ENCODE measurements at regions not wholly inside any gene's neighbourhood (a gene's known extent, or its start where the extent isn't known, plus 50 kb on each side); places are given as distances from the start of the nearest gene placed in this dataset.

DNA sequence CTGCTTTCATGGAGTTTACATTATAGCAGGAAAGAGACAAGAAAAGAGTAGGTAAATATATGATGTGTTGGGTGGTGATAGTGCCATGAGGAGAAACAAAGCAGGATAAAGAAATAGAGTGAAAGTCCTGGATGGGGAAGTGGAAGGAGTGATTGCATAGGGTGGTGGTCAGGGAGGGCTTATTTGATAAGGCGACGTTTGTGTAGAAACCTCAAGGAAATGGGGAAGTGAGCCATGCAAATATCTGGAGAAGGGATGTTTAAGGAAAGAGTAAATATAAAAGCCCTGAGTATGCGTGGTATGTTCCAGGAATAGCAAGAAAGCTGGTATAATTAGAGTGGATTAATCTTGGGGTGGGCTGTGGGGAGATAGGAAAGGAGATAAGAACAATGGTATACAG, 134.7 kb upstream of the SV2C start:
- FAIRE-seq (no peak), DNase-seq (ENCODE audit: low read depth in 1 of 2, low spot score in 2 of 2) (no peak)
- Histone ChIP-seq H3K23me2 (ENCODE audit: low read depth, low read length) (no peaks in the 10 kb centered on the region; the same call in 1 of the 2 replicates), H4K5ac (ENCODE audit: insufficient read length, low read depth, low read length) (no peak overlapping the region), H3K36me3 (ENCODE audit: control insufficient read depth in 2 of 4, insufficient read depth in 4 of 4, low read length in 3 of 4) (no peaks in the 10 kb centered on the region), H3K79me2 (ENCODE audit: control insufficient read depth in 1 of 2, insufficient read depth in 2 of 2, low read length in 2 of 2) (no peaks in the 10 kb centered on the region), H4K8ac (ENCODE audit: extremely low read depth, insufficient read depth, low read length) (no peak overlapping the region), H2AK5ac (ENCODE audit: low read depth, low read length) (no peak overlapping the region), H2BK15ac (ENCODE audit: low read length) (no peak overlapping the region), H4K91ac (replicated peaks; ENCODE audit: insufficient read length, low read length) (no peak overlapping the region), H3K18ac (ENCODE audit: extremely low read depth, low read length) (no peak overlapping the region), H3K9ac (replicated peaks in 1 of 4; ENCODE audit: extremely low read depth in 1 of 4, low read depth in 3 of 4, low read length in 3 of 4) (no peak overlapping the region), H3K56ac (replicated peaks; ENCODE audit: insufficient read length, low read depth, low read length) (no peak overlapping the region), H3K4me1 (replicated peaks in 1 of 4; ENCODE audit: control insufficient read depth in 3 of 4, insufficient read depth in 4 of 4, low read length in 3 of 4) (no peaks in the 10 kb centered on the region), H3K79me1 (ENCODE audit: low read depth, low read length) (no peaks in the 10 kb centered on the region), H2BK5ac (ENCODE audit: low read depth, low read length) (no peak overlapping the region), H3K9me3 (ENCODE audit: insufficient read depth in 2 of 2, low read depth in 1 of 2, low read length in 1 of 2) (no peaks in the 10 kb centered on the region; a peak in 1 of 4 replicates), H2BK120ac (replicated peaks; ENCODE audit: low read depth, low read length) (no peak overlapping the region), H2AFZ (ENCODE audit: low read length) (no peak overlapping the region), H3K4ac (replicated peaks; ENCODE audit: insufficient read length, low read depth, low read length) (no peak overlapping the region), H3K4me3 (ENCODE audit: extremely low read depth in 1 of 4, insufficient read depth in 2 of 4, low read depth in 3 of 4, low read length in 4 of 4) (no peak overlapping the region), H2BK12ac (ENCODE audit: low read depth, low read length) (no peak overlapping the region), H3K4me2 (ENCODE audit: insufficient read depth in 1 of 2, low read depth in 2 of 2, low read length in 2 of 2) (no peak overlapping the region), H3K14ac (ENCODE audit: insufficient read length) (no peak overlapping the region), H4K20me1 (replicated peaks in 1 of 2; ENCODE audit: control insufficient read depth in 1 of 2, insufficient read depth in 2 of 2, low read length in 2 of 2) (no peaks in the 10 kb centered on the region), H3K23ac (ENCODE audit: insufficient read length) (no peak overlapping the region), H3K27me3 (replicated peaks in 1 of 4; ENCODE audit: control insufficient read depth in 3 of 4, extremely low read depth in 1 of 4, insufficient read depth in 3 of 4, low read length in 3 of 4) (no peaks in the 10 kb centered on the region), H3K27ac (ENCODE audit: low read depth, low read length) (no peak overlapping the region), H2BK20ac (ENCODE audit: low read length) (no peak overlapping the region)
- POLR2A ChIA-PET (ENCODE audit: partially characterized antibody), result no interaction called here
- CTCF ChIA-PET (ENCODE audit: partially characterized antibody), result interaction anchor here (0.7 to 1.2 kb wide), 2 partner anchors 7 to 76 kb away, joined by 3 read pairs; no protein-coding TSS in a partner anchor
- 86% methylated on average over 3 of the region's 3 CpGs; no CpG with 5 or more reads in 1 of the 2 experiments for WGBS, 2 experiments (ENCODE audit: extremely low coverage in 1 of 2, insufficient coverage in 1 of 2, insufficient read length in 1 of 2, insufficient replicate concordance in 2 of 2, low coverage in 1 of 2, low lambda C conversion rate in 2 of 2, missing lambda C conversion rate in 1 of 2)
- TF ChIP-seq, protein P1, sequence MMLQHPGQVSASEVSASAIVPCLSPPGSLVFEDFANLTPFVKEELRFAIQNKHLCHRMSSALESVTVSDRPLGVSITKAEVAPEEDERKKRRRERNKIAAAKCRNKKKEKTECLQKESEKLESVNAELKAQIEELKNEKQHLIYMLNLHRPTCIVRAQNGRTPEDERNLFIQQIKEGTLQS (IDR thresholded peaks at IDR 0.05; ENCODE audit: insufficient read depth, low read depth, low read length), result no peak
- TF ChIP-seq, protein P2, sequence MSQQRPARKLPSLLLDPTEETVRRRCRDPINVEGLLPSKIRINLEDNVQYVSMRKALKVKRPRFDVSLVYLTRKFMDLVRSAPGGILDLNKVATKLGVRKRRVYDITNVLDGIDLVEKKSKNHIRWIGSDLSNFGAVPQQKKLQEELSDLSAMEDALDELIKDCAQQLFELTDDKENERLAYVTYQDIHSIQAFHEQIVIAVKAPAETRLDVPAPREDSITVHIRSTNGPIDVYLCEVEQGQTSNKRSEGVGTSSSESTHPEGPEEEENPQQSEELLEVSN (IDR thresholded peaks at IDR 0.05), result no peak
- TF ChIP-seq SIRT6 (IDR thresholded peaks at IDR 0.05; ENCODE audit: low read length), result no peak
- TF ChIP-seq CBX5 (IDR thresholded peaks at IDR 0.05; ENCODE audit: low read depth, low read length), result no peak
- TF ChIP-seq JUND (IDR thresholded peaks at IDR 0.05; ENCODE audit: low read length), result no peak
- TF ChIP-seq, protein P3, sequence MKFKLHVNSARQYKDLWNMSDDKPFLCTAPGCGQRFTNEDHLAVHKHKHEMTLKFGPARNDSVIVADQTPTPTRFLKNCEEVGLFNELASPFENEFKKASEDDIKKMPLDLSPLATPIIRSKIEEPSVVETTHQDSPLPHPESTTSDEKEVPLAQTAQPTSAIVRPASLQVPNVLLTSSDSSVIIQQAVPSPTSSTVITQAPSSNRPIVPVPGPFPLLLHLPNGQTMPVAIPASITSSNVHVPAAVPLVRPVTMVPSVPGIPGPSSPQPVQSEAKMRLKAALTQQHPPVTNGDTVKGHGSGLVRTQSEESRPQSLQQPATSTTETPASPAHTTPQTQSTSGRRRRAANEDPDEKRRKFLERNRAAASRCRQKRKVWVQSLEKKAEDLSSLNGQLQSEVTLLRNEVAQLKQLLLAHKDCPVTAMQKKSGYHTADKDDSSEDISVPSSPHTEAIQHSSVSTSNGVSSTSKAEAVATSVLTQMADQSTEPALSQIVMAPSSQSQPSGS (IDR thresholded peaks at IDR 0.05; ENCODE audit: low read length), result no peak
- TF ChIP-seq KDM1A (IDR thresholded peaks at IDR 0.05; ENCODE audit: borderline replicate concordance, low read length), result no peak
- TF ChIP-seq TAF7 (optimal IDR thresholded peaks at IDR 0.05; ENCODE audit: borderline replicate concordance, low read depth, low read length), result no peak
- TF ChIP-seq NANOG (IDR thresholded peaks at IDR 0.05; ENCODE audit: insufficient read depth, low read depth, low read length, poor library complexity, severe bottlenecking), result no peak
- no peak for TF ChIP-seq CBX8 (IDR thresholded peaks at IDR 0.05; ENCODE audit: borderline replicate concordance, low read depth, low read length)
- no peak for TF ChIP-seq TBP (IDR thresholded peaks at IDR 0.05; ENCODE audit: low read depth, low read length)
- TF ChIP-seq SP2 (IDR thresholded peaks at IDR 0.05; ENCODE audit: low read length), result no peak

All from H1 (cell line).